PFSK-1 (cell line): ENCODE measurements at regions not wholly inside any gene's neighbourhood (a gene's known extent, or its start where the extent isn't known, plus 50 kb on each side); places are given as distances from the start of the nearest gene placed in this dataset.

Source experiments
- FOXP2 ChIP-seq: optimal IDR thresholded peaks from 2 replicates; pipeline ENCODE3; 2011; ENCODE audit warnings: borderline replicate concordance, control low read depth, inconsistent platforms; ENCODE audit not compliant: insufficient read depth; ENCODE audit errors: extremely low read length, extremely low read depth
- TF ChIP-seq, protein P1 (sequence below), 2 experiments: IDR thresholded peaks; 2 replicates each; pipeline versions ENCODE4 v1.6.1 to v1.8.0; 2011 to 2012; ENCODE audit warnings: low read depth in 2 of 2, low read length in 2 of 2, control low read depth in 1 of 2, inconsistent platforms in 1 of 2, mild to moderate bottlenecking in 1 of 2, moderate library complexity in 1 of 2; ENCODE audit not compliant: insufficient read depth in 1 of 2

DNA sequence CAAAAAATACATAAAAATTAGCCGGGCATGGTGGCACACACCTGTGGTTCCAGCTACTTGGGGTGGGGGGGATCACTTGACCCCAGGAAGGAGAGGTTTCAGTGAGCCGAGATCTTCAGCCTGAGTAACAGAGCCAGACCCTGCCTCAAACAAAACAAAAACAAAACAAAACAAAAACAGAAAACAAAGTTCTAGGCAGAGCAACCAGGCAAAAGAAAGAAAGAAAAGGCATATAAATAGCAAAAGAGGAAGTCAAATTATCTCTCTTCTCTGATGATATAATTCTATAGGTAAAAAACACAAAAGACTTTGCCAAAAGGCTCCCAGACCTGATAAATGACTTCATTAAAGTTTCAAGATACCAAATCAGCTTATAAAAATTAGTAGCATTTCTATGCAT, 446.9 kb downstream of the HAO1 start:
- TF ChIP-seq, protein P1, sequence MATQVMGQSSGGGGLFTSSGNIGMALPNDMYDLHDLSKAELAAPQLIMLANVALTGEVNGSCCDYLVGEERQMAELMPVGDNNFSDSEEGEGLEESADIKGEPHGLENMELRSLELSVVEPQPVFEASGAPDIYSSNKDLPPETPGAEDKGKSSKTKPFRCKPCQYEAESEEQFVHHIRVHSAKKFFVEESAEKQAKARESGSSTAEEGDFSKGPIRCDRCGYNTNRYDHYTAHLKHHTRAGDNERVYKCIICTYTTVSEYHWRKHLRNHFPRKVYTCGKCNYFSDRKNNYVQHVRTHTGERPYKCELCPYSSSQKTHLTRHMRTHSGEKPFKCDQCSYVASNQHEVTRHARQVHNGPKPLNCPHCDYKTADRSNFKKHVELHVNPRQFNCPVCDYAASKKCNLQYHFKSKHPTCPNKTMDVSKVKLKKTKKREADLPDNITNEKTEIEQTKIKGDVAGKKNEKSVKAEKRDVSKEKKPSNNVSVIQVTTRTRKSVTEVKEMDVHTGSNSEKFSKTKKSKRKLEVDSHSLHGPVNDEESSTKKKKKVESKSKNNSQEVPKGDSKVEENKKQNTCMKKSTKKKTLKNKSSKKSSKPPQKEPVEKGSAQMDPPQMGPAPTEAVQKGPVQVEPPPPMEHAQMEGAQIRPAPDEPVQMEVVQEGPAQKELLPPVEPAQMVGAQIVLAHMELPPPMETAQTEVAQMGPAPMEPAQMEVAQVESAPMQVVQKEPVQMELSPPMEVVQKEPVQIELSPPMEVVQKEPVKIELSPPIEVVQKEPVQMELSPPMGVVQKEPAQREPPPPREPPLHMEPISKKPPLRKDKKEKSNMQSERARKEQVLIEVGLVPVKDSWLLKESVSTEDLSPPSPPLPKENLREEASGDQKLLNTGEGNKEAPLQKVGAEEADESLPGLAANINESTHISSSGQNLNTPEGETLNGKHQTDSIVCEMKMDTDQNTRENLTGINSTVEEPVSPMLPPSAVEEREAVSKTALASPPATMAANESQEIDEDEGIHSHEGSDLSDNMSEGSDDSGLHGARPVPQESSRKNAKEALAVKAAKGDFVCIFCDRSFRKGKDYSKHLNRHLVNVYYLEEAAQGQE (IDR thresholded peaks at IDR 0.05; ENCODE audit: insufficient read depth in 1 of 2, low read depth in 2 of 2, low read length in 2 of 2): no peak
- TF ChIP-seq FOXP2: no peak
